ENCODE measurements at regions not wholly inside any gene's neighbourhood (a gene's known extent, or its start where the extent isn't known, plus 50 kb on each side); places are given as distances from the start of the nearest gene placed in this dataset.

DNA sequence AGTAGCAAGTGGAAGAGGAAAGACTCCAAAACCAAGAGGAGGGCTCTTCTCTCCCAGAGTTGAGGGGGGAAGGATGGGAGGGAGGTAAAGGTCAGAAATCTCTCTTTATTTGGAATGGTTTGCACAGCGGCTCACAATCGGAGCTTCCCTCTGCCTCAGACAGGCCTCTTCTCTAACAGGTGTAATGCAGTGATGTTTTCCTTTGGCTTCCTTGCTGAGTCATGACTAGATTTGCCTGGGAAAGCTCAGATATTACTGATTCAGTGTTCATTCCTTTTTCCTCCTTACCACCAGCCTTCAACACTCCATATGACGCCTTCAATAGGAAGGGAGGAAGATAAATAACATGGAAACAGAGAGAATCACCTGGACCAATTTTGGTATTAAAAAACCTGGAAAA lies 136.6 kb downstream of the RNF152 start:
- no peak overlapping the region for H3K4me3 ChIP-seq (ENCODE audit: low read depth, low read length)
- no peak for DNase-seq (ENCODE audit: low read depth)
- TF ChIP-seq, protein P1, sequence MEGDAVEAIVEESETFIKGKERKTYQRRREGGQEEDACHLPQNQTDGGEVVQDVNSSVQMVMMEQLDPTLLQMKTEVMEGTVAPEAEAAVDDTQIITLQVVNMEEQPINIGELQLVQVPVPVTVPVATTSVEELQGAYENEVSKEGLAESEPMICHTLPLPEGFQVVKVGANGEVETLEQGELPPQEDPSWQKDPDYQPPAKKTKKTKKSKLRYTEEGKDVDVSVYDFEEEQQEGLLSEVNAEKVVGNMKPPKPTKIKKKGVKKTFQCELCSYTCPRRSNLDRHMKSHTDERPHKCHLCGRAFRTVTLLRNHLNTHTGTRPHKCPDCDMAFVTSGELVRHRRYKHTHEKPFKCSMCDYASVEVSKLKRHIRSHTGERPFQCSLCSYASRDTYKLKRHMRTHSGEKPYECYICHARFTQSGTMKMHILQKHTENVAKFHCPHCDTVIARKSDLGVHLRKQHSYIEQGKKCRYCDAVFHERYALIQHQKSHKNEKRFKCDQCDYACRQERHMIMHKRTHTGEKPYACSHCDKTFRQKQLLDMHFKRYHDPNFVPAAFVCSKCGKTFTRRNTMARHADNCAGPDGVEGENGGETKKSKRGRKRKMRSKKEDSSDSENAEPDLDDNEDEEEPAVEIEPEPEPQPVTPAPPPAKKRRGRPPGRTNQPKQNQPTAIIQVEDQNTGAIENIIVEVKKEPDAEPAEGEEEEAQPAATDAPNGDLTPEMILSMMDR (conservative IDR thresholded peaks at IDR 0.05; ENCODE audit: low read depth, low read length): no peak

DNA sequence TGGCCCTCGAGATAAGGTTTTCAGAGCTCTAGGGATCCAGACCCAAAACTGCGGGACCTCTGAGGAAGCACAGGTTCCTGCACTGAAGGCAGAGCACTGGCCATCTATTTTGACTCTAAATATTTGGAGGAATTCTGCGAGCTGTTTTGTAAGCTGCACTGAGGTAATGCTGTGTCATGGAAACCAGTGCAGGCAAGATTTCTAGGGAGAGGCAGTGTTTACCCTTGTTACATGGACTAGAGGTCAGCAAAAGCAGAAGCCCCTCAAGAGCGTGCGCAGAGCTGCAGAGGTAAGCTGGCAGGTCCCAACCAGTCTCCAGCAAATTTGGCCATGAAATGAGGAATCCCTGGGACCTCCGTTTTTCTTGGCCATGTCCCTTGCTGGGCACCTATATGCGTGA lies 137.3 kb downstream of the RNF152 start:
- TF ChIP-seq, protein P1 (conservative IDR thresholded peaks at IDR 0.05; ENCODE audit: low read depth, low read length): no peak
- peak; percentile 28 for DNase-seq (ENCODE audit: low read depth)
- H3K4me3 ChIP-seq (ENCODE audit: low read depth, low read length): no peak overlapping the region

DNA sequence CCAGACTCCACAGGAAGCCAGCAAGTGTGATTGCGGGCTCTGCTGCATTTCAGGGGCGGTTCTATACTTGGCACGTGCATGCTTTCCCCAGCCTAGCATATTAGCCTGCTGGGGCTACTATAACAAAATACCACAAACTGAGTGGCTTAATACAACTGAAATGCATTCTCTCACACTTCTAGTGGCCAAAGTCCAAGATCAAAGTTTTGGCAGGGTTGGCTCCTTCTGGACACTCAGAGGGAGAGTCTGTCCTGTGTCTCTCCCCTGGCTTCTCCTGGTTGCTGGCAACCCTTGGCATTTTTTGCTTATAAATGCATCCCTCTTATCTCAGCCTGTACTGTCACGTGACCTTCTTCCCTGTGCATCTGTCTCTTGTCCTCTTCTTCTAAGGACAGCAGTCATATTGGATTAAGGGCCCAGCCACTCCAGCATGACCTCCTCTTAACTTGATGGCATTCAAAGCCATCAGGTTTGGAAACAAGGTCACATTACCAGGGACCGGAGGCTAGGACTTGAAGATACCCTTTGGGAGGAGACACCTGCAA lies 138.7 kb downstream of the RNF152 start:
- DNase-seq (ENCODE audit: low read depth): no peak
- no peak overlapping the region for H3K4me3 ChIP-seq (ENCODE audit: low read depth, low read length)
- TF ChIP-seq, protein P1 (conservative IDR thresholded peaks at IDR 0.05; ENCODE audit: low read depth, low read length): no peak

DNA sequence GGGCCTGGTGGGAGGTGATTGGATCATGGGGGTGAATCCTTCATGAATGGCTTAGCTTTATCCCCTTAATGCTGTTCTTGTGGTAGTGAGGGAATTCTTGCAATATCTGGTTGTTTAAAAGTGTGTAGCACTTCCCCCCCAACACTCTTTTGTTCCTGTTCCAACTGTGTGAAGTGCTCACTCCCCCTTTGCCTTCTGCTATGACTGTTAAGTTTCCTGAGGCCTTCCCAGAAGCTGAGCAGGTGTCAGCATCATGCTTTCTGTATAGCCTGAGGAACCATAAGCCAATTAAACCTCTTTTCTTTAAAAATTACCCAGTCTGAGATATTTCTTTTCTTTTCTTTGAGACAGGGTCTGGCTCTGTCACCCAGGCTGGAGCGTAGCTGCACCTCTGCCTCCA lies 139.4 kb downstream of the RNF152 start:
- DNase-seq (ENCODE audit: low read depth): no peak
- TF ChIP-seq, protein P1 (conservative IDR thresholded peaks at IDR 0.05; ENCODE audit: low read depth, low read length): no peak
- H3K4me3 ChIP-seq (ENCODE audit: low read depth, low read length): no peak overlapping the region

DNA sequence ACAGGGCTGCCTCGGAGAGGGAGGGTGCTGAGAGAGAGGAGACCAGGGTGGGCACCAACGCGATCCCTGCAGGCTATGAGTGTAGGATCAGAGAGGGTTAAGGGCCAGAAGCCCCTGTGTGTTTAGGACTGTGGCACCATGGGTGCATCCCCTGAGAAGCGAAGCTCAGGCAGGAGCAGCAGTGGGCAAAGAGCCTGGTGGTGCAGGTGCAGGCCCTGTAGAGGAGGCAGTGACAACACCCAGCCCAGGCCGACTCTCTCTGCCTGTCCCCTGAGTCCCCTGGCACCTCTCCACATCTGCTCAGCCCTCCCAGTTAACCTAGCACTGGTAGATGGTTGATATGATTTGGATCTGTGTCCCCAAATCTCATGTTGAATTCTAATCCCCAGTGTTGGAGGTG lies 139.8 kb downstream of the RNF152 start:
- no peak for DNase-seq (ENCODE audit: low read depth)
- H3K4me3 ChIP-seq (ENCODE audit: low read depth, low read length): no peak overlapping the region
- TF ChIP-seq, protein P1 (conservative IDR thresholded peaks at IDR 0.05; ENCODE audit: low read depth, low read length): no peak

DNA sequence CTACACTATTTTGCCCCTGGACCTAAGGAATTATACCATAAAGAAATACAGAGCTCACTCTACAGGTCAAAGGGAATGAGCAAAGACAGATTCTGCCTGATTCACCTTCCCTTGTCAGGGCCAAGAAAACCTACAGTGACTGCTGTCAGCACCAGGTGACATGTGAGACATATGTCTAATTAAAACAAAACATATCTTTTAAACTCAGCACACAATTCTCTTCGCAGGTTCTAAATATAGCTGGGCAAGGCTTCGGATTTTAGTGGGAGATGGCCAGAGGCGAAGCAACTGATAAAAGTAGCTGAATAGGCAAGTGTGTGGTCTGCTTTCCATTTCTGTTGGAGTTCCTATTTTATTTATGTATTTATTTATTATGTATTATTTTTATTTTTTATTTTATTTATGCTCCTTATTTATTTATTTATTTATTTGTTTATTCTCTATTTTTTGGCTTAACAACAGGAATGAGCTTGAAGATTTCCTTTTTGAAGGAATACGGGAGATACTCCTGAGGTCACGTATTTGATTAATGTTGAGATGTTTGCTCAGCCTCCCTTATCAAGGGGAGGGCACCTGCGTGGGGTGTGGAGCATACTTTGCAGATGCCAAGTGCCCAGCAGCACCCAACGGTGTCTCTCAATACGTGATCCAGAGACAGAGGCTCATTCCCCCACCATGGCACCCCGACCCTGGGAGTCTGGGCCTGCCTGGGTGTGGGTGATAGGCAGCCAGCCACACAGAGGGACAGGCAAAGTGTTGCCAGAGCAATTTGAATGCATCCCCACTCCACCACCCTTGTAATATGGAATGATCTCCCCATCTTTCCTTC lies 141.8 kb downstream of the RNF152 start:
- TF ChIP-seq, protein P1 (conservative IDR thresholded peaks at IDR 0.05; ENCODE audit: low read depth, low read length): no peak
- H3K4me3 ChIP-seq (ENCODE audit: low read depth, low read length): no peak overlapping the region
- DNase-seq (ENCODE audit: low read depth): no peak

DNA sequence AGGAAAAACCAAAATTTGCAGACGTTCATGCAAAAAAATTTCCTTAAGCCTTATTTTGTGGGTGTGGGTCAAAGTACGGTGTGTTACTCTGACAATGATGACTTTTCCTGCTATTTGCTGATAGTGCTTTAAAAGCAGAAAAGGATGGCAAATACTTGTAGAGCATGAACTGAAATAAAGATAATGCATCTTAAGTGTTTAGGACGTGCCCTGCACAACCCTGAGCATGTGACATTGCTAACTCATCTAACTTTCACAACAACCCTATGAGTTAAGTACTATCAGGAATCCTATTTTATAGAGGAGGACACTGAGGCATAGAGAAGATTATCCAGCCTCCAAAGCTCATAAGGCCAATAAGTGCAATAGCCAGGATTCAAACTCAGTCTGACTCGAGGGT lies 143.3 kb downstream of the RNF152 start:
- TF ChIP-seq, protein P1 (conservative IDR thresholded peaks at IDR 0.05; ENCODE audit: low read depth, low read length): no peak
- no peak for DNase-seq (ENCODE audit: low read depth)
- no peak overlapping the region for H3K4me3 ChIP-seq (ENCODE audit: low read depth, low read length)
